ENCODE measurements at regions not wholly inside any gene's neighbourhood (a gene's known extent, or its start where the extent isn't known, plus 50 kb on each side); places are given as distances from the start of the nearest gene placed in this dataset.
"Not testable (repeated sequence)": the region's sequence is repeated elsewhere in the genome, so short reads cannot be mapped to it uniquely, and the experiment has no call there.

DNA sequence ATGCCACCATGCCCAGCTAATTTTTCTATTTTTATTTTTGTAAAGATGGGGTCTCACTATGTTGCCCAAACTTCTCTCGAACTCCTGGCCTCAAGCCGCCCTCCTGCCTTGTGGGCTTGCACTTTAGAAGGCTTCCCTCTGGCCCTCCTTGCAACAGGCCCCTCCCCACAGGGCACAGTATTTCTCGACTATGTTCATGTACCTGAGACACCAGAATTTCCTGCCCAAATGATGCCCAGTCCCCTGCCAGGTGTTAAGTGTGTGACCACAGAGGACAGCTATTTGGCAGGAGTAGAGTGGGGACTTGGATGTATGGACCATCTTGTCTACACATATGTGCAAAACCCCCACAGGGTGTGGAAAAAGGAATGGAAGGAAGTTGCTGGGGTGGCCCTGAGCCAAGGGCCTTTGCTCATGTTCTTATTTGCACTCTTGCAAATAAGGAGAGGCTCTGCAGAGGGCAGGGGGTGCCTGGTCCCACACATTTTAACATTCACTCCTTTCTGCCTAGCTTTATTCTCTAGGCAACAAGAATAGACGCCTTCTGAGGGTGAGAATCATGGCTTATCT, 168.4 kb upstream of the PODXL start:
- DNase-seq, result no peak

DNA sequence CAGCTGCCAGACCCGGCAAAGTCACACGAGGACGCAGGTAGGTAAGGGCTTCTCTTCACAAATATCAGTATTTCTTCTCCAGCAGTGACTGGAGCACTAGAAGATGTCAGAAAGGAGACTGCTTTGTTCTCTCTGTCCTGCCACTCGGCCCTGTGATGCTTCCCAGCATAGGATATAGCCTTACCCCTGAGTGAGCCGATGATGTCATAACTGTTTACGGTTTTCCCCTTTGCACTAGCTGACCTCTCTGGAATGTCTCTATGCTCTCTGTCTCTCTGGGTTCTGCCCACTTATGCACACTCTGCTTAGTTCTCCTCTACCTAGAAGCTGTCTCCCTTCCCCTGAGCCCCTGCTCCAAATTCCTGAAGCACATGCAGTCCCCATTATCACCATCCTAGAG, 167.5 kb upstream of the PODXL start:
- DNase-seq, result no peak

- no peak for DNase-seq
These were observed 165.9 kb upstream of the PODXL start for GRCh38 chr7:131722371-131722770.

- DNase-seq, result no peak
These were observed 165.2 kb upstream of the PODXL start for GRCh38 chr7:131721660-131722059.

- no peak for DNase-seq
These were observed 164.3 kb upstream of the PODXL start for GRCh38 chr7:131720703-131721102.

DNA sequence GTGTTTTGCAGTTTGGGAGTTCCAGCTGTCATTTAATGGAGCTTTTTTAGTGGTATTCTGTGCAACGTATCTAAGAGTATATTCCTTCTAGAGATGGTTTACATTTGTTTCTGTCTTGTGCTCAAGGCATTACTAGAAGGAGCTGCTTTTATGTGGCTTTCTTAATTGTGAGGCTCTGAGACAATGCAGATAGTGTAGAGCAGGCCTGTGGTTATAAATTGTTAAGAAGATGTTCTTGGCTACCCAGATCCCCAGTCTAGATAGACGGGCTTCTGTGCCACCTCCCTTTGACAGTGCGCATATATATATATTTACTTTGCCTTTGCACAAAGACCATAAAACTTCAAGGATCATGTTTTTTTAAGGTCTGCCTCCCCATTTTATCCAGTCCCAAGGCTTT, 160.8 kb upstream of the PODXL start:
- DNase-seq, result no peak

- no peak for DNase-seq
These were observed 142.9 kb upstream of the PODXL start for GRCh38 chr7:131699323-131699722.

- peak in 11 of 14 donors; percentile 7 to 56 (median 20) for DNase-seq
These were observed 135.9 kb upstream of the PODXL start for GRCh38 chr7:131692131-131692960.

GRCh38 chr7:131691454-131692130, 135.2 kb upstream of the PODXL start:
- no peak for DNase-seq

DNA sequence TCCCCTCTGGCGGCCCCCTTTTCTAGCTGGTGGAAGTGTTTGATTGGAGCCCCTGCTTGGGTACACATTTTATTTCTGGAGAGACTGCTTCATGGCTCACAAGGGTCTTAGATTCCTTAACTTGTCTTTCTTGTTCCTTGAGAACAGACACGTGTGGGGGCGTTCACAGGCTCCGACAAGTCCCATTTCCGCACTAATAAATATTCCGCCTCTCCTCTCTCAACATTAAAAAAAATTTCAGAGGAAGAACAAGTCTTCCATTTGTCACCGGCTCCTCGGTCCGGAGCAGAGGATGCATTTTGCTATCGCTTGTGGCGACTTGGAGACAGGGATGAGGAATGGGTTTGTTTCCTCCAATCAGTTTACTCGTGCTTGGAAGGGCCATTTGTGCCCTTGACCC, 134.0 kb upstream of the PODXL start:
- DNase-seq, result no peak

- no peak for DNase-seq
These were observed 133.3 kb upstream of the PODXL start for GRCh38 chr7:131689662-131690234.

DNA sequence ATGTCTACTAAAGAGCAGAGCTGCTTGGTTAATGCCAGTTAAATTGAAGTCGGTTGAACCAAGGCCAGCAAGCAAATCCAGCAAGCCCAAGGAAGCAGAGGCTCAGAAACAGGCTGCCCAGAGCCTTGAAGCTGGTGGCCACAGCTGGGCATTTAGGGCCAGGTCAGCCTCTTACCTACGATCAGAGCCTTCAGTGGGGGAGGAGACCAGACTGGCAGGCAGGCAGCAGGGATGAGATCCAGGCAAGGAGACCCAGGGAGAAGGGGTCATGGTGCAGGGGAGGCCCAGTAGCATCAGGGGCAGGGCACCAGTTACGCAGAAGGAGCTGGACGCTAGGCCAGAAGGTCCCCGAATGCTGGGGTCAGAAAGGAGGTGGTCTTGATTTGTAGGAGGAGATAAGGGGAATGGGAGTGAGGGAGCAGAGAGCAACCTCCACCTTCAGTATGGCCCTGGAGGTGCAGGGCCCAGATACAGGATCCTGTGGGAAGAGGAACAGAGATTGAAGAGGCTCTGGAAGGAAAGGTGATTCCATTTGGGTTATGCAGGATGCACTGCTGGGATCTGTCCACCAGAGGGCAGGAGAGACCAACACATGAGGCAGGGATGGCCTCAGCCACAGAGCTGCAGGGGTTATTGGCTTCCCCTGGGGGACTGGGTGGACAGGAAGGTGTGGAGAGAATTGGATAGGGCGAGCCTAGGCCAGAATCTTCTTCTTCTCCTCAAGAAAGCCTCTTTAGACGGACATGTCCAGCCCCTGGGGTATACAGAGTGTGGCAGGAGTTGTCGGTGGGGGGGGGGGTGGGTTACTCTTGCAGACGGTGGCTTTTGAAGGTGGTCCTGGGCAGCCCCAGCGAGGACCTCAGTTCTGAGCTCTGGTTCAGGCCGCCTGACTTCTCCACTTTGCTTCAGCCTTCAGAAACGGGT, 132.6 kb upstream of the PODXL start:
- DNase-seq, result peak in 11 of 14 donors; percentile 3 to 51 (median 13)

DNA sequence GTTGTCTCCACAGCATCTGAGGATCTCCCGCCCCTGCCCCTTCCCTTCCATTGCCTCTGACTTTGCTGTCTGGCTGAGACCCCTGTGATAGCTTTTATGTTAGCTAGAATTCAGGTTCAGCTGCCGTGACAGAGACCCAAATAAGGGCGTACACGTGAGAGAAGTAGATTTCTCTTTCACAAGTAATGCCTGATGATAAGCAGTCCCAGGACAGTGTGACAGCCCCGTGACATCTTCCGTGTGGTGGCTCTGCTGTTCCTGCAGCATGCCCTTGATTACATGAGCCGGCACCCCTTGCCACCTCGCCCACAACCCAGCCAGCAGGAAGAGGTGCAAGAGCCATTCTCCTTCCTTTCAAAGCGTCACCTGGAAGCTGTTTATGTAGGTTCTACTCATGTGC, 130.9 kb upstream of the PODXL start:
- no peak for DNase-seq

DNA sequence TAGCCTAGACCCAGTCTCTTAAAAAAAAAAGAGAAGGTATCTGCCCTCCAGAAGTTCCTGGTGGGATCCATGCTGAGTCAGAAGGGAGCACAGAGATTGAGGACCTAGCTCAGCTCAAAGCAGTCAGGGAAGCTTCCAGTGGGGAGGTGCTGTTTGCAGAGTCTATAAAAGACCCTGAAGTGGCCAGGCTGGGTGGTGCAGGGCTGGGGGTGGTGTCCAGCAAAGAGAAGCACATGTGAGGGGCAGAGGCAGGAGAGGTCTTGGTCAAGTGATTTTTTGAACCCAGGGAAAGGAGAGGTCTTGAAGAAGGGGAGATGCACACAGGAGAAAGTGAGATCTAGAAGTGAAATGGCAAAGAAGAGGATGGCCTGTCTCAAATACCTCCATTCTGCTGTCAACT, 130.4 kb upstream of the PODXL start:
- no peak for DNase-seq

DNA sequence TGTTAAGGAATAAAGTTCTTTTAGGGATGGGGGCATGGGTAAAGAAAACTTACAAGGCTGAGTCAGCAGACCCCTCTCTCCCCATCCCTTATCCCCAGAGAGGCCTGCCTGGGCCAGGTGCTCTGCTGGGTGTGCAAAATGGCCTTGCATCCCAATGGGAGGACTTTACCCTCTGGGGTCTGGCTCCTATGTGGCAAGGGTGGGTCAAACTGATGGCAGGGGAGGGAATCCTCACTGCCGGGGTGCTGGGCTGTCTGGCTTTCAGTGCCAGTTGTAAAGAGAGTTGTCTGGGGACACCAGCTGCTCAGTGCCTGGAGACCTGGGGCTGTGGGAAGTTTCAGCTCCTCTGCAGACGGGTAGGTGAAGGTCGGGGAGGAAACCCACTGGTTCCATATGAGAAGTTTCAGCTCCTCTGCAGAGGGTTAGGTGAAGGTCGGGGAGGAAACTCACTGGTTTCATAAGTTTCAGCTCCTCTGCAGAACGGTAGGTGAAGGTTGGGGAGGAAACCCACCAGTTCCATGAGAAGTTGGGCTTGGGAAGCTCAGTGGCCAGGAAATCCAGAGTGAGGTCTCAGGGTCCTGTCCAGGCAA, 127.2 kb upstream of the PODXL start:
- no peak for DNase-seq

- DNase-seq, result no peak
These were observed 125.5 kb upstream of the PODXL start for GRCh38 chr7:131681961-131682360.

GRCh38 chr7:131679071-131679470, 122.6 kb upstream of the PODXL start:
- DNase-seq, result not testable (repeated sequence)

DNA sequence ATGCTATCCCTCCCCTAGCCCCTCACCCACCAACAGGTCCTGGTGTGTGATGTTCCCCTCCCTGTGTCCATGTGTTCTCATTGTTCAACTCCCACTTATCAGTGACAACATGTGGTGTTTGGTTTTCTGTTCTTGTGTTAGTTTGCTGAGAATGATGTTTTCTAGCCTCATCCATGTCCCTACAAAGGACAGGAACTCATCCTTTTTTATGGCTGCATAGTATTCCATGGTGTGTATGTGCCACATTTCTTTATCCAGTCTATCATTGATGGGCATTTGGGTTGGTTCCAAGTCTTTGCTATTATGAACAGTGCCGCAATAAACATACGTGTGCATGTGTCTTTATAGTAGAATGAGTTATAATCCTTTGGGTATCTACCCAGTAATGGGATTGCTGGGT, 120.4 kb upstream of the PODXL start:
- not testable (repeated sequence) for DNase-seq

DNA sequence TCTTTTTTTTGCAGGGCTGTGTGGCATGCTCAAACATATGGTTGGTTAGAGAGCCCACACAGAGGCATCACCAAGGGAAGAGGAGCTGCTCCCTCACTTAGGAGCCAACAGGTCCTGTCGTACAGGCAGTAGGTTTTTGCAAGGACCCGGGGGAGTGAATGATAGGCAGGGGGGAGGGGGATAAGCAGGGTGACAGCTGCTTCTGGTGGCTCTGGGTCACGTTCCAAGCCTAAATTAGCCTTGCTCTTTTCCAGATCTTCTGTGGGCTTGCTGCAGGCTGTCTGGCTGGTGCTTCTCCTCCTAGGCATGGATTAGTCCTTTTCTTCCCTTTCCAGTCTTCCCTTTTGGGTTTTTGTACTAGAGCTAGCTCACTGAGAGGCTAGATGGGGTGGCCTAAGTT, 117.7 kb upstream of the PODXL start:
- DNase-seq, result no peak

GRCh38 chr7:131673576-131673975, 117.1 kb upstream of the PODXL start:
- DNase-seq, result no peak

GRCh38 chr7:131670406-131670805, 114.0 kb upstream of the PODXL start:
- DNase-seq, result no peak

DNA sequence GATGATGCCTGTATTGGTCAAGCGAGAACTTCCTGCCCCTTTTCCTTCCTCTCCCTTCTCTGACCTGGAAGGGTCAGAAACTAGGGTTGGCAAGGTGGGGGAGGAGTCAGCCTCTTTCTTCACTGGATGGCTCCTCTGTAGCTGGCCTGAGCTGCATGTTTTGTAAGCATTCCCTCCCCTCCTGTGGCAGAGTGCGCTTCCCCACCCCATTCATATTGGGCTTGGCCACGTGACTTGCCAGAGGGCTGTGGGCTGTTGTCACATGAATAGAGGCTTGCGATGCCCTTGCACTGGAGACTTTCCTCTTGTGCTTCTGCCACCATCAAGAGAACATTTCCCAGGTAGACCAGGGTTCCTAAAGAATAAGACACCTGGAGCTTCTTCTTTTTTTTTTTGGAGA, 111.3 kb upstream of the PODXL start:
- DNase-seq, result no peak
